NCI-H2081 treated with DMSO at 0.1 percent for 48 hours (cell line): ENCODE measurements at regions not wholly inside any gene's neighbourhood (a gene's known extent, or its start where the extent isn't known, plus 50 kb on each side); places are given as distances from the start of the nearest gene placed in this dataset.

Experiments used
- DNase-seq: peaks from one replicate; lab custom pipeline; 2025; lab: John Stamatoyannopoulos, UW

DNA sequence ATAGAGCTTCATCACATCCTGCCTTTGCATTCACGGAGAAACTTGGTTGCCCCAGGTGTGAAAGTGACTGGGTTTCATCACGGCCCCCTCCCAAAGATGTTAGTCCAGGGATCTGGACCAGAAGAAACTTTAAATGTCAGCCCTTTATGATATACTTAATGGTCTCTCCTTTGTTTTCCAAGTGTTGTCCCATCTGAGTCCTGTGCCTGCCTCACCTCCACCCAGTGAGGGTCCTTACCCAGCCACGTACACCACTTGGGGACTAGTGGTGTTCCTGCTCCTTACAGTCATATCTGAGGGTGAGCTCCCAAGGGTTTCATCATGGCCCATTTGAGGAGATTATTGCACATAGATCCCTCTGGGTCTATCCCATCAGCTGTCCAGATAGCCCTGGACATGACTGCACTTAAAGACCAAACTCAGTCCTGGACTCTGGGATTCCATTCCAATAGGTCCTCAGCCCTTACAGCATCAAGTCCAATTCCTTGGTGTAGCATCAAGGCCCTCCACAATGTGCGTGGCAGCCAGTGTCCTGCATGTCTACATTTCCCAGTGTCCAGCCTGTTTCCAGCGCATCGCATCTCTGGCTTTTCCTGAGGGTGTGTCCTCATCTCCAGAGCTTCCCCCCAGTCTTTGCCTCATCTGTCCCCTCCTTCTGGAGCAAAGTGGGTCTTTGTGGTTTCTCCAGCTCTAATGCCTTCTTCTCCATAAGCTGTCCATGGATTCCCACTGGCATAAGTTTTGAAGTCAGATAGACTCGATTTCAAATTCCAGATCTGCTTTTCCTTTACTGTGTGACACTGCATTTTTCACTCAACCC, 351.6 kb downstream of the MYCN start:
- DNase-seq, result no peak

DNA sequence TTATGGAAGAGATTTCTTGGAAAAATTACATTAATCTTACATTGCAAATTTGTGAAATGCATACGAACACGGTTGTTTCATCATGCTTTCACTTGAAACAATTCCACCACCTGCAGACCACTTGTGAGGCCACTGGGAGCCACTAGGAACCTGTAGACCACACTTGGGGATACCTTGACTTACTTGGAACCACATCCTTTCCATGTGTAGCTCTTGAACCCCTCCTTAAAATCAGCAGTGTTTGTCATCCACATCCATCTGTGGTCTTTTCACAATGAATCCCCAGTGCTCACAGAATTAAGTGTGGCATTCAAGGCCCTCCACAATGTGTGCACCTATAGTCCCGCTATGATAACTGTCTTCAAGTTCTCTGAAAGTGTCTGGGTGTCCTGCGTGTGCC, 350.9 kb downstream of the MYCN start:
- DNase-seq, result no peak

DNA sequence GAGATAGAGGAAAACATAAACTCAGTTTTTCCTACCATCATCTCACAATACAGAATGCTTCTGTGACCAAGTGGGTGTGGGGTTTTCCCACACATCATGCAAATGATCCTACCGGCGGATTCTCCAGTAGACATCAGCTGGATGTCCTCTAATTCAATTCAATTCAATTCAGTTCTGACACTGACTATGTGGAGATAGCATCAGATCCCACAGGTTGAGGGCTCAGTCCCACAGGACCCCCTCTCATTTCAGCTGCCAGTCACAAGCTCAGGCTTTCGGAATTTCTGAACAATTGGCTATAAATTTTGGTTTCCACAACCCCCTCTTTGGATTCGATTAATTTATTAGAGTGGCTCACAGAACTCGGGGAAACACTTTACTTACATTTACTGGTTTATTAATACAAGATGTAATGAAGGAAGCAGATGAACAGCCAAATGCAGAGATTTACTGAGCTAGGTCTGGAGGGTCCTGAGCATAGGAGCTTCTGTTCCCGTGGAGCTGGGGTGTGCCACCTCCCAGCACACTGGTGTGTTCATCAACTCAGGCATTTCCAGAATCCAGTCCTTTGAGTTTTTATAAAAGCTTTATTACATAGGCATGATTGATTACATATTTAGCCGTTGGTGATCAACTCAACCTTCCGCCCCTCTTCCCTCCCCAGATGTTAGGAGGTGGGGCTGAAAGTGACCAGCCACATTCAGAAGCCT, 350.1 kb downstream of the MYCN start:
- no peak for DNase-seq

DNA sequence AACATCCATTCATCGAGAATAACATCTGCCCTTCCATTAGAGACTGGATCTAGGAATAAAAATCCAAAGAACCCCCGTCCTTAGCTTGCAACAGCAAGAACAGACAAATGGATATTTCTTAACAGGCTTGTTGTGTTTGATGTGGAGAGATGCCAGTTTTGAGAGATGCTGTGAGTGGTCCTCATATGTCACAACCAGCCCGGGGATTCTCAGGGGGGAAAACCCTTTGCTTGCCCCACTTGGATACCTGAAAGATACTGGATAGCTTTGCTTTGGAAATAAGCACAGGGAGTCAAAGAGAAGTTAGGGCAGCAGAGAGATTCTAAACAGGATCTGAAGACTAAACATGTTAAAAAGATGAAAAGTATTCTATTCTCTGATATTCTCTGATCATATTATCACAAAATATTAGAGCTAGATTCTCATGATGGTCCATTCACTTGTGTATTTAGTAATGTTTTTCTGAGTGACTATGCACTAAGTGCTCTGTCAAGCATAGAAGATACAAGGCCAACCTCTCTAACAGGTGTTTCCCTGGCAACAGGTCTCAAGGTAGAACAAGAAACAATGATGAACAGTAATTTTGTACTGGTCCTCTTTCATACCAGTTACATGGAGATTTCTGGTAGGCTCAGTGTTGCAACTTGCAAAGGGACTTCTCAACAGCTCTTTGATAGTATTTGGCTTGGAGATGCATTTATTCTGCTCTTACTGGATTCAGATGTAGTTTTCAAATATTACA, 348.2 kb downstream of the MYCN start:
- no peak for DNase-seq

DNA sequence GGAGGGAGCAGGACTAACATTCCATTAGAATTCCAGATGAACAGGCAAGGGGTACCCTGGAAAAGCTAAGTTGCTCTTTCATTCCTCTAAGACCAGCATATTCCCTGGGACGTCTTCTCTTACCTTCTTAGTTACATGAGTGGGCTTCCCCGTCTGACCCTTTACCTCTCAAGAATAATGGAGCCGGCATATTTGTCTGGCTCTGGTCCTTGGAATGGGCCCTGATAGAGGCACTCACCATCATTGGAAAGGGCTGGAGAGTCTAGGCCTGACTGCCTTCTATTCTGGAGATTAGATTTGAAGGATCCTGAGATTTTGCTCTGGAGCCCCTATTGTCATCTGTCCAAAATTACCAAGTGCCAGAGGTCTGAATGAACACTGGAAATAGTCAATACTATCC, 347.5 kb downstream of the MYCN start:
- DNase-seq, result no peak

DNA sequence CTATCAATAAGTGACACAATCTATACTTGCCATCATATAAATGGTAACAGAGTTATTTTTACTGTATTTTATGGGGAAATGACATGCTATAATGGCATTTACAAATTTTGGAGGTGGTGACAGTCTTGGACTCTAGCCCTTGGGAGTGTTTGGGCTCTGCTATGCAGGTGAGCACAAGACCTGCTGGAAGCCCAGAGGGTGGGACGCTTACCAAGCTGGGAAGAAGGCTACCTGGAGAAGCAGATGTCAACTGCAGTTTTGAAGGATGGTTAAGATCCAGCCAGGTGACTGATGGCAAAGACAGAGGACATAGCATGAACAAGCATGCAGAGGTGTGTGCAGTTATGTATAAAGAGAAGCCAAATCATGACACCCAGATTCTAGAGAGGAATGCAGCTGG, 346.9 kb downstream of the MYCN start:
- DNase-seq, result no peak

DNA sequence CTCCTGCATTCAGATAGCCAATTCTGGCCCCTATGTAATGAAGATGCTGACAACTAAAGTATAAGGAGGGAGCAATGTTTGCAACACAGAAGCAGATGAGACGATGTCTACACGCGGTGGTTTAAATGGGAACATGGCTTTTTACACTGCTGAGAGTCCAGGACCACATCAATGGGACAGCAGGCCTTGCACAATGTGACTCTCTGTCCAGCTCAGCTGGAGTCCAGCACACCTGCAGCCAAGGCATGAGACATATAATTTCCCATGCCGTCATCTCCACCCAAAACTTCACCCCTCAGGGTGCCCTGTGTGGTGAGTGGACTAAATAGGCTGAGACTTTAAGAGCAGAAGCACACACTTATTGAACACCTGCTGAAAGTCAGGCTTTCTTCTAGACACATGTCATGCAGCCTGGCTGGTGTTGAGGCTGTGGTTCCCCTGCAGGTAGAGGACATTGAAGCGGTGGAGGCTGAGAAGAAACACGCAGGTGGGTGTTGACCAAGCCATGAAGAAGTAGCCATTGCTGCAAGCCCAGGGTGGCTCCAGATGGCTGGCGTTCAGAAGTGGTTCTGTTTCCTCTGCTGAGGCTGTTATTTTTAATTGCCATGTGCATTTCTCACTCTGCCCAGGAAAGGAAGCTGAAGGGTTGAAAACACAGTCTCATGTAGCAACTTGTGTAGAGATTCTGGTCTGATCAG, 345.6 kb downstream of the MYCN start:
- DNase-seq, result no peak

DNA sequence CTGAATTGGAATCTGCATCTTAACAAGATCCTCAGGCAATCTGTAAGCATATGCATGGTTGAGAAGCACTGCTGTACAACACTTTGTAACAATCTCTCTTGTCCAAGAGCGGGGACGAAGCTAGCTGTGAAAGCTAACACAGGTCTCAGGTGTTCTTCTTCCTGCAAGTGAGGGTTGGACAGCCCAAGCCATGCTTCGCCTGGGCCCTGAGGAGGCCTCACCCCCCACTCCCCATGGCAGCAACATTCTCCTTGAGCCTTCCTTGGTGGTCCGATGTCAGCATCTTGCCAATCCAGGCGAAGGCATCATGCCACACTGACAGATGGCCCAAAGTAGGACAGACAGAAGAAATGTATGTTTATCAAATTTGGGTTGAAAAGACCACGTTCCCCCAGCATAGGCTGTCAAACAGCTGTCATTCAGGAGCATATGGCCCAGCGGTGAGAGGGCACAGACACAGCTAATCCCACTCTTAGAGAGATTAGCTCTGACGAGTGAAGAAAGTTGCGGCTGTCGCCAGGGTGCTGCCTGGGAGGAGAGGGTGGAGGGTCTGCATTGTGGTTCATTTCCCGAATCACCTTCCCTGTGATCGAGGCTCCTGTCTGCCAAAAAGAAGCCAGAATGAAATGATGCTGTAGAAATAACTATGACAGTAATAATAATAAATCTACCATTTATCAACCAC, 344.7 kb downstream of the MYCN start:
- no peak for DNase-seq

DNA sequence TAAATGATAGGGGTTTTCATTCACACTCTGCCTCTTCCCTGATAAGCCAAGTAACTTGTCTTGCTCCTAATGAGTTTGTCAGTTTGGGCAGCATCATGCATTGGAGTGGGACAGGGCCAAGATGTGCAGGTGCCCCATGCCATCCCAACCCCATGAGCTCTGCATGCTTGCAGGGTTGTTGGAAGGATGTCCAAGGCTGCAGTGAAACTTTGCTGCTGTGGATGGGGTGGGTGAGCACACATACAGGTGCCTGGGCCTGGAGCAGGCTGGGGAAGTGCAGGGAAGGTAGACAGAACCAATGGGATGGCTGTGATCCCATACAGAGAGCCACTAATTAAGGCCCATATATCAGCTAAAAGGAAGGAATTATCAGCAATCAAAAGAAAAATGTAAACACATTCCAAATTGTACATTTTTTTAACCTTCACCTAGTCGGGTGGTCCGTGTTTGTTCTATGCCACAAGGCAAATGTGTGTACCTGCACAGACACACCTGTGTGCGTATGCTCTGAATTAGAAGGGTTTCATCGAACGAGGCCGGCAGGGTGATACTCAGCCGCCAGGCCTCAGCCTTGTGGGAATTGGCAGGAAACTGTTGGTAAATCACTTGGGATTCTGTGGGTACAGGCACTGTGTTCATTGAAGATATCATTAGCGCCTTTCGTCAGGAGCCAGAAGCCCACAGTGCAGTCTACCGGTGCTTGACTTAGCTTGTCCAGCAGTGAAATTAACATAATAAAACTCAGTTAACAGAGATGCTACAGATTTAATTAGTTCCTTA, 342.9 kb downstream of the MYCN start:
- no peak for DNase-seq

DNA sequence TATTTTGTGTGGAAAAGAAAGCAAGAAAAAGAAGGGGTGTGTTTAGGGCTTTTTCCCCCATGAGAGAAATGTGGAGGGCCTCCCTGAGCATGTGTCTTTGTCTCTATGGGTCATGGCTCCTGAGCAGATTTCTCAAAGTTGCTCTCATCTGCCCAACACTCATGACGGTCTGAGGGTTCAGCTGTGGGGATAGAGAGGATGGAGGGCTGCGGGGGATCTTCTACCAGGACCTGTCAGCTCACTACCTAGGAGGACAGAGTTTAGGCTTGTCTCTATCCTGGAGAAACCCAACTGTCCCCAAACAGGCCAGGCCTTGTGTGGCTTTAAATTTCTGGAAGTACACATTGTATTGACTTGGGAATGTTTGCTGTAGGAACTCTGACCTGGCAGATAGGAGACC, 342.2 kb downstream of the MYCN start:
- no peak for DNase-seq

DNA sequence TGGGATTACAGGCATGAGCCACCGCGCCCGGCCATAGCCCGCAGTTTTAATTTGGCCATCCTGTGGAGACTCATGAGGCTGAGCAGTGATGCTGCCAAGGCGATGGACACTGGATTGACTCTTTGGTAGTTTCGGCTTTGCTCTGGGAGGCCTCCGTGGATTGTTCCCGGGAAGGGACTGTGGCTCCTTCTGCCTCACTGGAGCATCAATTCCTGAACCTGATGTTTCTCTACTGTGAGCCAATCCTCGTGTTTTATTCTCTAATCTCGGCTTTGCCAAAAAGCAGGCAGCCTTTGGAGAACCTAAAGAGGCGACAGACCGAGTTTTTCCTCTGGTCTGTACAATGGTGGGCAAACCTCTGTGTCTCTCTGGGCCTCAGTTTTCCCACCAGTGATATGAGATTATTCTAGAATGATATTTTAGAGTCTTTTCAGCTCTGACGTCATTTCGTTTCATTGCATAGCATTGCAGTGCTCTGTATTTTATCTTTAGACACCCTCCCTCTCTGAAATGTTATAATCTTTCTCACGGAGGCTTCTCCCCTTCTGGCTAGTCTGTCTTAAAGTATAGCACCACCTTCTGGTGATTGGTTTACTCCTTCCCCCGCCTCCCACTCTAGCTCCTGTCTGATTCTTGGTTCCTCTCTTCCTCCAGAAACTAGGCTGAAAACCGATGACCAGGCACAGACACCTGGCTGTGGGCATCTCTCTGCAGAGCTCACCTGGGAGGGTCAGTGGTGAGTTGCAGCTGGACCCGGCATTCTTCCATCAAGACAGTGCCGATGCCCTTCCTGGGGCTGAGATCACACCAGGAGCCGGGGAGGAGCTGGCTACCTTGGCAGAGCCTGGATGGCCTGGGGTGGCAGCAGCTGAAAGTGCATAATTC, 341.3 kb downstream of the MYCN start:
- no peak for DNase-seq

DNA sequence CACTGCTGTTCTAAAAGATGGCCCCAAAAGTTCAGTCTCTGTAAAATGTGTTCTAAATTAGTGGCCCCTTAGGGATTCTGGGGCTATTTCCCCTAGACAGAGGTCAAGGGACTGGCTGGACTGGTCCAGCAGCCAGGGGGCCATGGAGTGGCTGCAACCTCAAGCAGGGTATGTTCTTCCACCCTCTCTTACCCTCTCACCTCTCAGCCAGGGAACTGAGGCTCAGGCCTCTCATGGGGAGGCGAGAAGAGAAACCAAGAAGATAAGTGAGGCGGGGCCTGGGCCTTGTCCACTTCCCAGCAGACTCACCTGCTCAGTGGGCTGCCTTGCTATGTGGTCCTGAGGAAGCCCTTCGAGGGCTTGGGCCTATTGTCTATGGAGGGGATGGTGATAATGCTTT, 339.7 kb downstream of the MYCN start:
- DNase-seq, result no peak

DNA sequence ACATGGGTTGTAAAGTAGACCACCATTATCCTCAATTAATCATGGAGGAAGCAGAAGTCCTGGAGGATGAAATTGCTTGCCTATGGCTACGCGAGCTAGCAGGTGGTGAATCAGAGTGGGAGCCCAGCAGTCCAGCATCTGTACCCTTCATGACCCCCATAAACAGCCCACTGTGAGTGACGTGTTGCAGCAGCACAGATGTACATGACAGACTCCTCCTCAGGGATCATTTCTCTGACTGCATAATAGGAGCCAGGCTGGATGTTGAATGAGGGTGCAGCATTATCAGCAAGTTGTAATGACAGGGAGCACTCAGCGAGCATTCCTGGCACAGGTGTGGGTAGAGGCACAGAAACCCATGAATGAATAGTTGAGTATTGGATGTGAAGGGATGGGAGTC, 339.3 kb downstream of the MYCN start:
- no peak for DNase-seq

DNA sequence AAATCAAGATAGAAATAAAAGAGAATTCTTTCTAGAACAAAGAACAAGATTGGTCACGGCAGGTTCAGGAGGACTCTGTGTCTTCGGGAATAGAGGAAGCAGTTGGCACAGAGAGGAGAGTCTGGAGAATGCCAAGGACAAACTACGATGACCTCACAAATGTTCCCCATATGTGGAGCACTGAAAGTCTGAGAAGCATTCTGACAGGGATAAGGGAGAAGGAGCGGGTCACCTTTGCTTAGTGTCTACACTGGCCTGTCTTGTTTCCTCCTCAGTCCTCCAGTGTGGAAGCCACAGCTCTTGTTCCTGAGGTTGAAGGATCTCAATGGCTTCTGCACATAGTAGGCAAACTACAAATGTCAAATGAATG, 338.8 kb downstream of the MYCN start:
- DNase-seq, result no peak

DNA sequence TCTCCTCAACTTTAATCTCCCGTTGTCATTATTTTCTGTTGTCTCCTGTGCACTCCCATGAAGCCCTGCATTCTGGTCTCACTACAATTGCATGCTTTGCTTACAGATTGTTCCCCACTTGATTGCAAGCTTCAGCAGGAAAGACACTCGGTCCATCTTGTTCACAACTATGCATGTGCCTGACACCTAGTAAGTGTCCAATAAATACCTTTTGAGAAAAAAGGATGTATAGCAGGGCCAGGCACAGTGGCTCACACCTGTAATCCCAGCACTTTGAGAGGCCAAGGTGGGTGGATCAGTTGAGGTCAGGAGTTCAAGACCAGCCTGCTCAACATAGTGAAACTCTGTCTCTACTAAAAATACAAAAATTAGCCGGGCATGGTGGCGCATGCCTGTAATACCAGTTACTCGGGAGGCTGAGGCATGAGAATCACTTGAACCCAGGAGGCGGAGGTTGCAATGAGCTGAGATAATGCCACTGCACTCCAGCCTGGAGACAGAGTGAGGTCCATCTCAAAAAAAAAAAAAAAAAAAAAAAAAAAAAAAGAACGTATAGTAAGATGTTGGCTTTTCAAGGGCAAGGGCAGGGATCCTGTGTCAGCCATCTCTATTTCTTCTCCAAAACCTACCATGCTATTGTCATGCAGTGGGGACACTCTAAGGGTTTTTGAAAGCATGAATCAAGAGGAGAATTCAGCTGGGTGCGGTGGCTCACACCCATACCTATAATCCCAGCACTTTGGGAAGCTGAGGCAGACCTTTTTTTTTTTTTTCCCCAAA, 338.3 kb downstream of the MYCN start:
- DNase-seq, result no peak

DNA sequence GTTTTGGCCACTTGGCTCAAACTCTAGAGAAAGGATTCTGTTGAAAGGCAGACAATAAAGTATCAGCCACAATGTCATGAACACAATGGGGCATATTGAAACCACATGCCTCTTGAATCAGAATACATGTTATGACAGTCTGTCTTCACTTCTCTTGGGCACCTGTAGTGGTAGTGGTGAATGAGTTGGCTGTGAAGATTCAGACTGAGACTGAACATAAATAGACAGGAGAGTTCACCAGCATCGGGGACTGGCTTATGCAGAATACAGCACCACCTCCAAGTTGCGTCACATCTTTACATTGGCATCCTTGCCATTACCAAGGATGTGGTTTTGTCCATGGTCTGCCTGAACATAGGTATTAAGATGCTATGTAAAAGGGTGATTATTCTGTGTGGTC, 336.8 kb downstream of the MYCN start:
- DNase-seq, result no peak

DNA sequence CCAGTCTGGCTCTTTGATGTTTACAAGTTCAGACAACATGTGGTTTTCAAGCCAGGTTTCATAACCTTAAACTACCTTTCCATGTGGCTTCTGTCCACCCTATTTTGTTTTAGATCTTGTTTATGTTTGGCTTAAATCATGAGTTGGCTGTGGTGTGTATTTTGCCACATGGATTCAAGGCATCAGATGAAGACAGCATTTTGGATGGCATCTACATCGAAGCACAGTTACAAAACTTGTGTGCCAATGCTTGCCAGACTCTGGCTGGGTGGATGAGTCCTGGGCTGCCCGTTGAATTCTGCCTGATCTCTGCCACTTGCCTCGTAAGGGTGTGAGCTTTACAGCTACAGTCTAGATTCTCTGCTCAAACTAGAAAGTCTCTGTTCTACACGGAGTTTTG, 335.3 kb downstream of the MYCN start:
- DNase-seq, result no peak

DNA sequence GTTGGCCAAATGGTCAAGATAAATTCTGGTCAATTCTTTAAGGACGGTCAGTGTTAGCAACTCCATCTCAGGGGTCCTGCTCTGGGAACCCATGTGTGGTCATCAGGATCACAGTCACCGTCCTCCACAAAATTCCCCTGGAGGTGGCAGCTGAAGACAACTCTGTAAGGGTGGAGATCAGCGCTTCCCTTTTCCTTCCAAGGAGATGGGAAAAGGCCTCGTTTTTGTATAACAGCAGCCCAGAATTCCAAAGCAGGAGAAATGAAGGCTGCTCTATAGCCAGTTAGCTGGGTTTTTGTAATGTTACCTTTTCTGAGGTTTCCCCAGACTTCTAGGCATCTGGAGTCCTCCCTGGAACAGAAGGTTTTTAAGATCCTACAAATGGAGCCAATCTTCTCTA, 334.8 kb downstream of the MYCN start:
- no peak for DNase-seq

DNA sequence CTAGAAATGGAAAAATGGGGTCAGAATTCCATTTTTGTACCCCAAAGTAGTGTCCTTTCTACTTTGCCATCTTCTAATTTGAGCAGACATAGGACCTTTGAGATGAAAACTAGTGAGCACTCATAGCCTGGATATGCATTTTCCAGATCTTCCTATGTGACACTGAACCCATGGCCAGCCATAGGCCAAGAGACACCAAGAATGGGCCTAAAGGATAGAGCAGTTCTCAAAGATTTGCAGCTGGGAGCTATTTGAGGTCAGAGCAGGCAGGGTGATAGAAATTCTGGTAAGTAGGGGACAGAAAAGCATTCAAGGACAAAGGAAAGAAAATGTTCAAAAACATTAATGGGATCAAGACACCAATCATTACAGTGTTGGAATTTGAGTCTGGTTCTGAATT, 332.8 kb downstream of the MYCN start:
- DNase-seq, result no peak
